ENCODE measurements at regions not wholly inside any gene's neighbourhood (a gene's known extent, or its start where the extent isn't known, plus 50 kb on each side); places are given as distances from the start of the nearest gene placed in this dataset.
"Not testable (repeated sequence)": the region's sequence is repeated elsewhere in the genome, so short reads cannot be mapped to it uniquely, and the experiment has no call there.

GRCh38 chr12:86484473-86484872 is 228.3 kb upstream of the MGAT4C start:
- Mint-ChIP-seq H3K4me1 (ENCODE audit: low read depth) (no peaks in the 10 kb centered on the region), H3K36me3 (ENCODE audit: low read depth) (no peaks in the 10 kb centered on the region), H3K27me3 (no peaks in the 10 kb centered on the region), H3K4me3 (no peak overlapping the region), H3K9me3 (peaks cover 10% of the 10 kb centered on the region), H3K27ac (no peak overlapping the region)

- Mint-ChIP-seq H3K36me3 (ENCODE audit: low read depth) (no peaks in the 10 kb centered on the region), H3K27me3 (no peaks in the 10 kb centered on the region), H3K4me3 (no peak overlapping the region), H3K9me3 (peaks cover 19% of the 10 kb centered on the region), H3K4me1 (ENCODE audit: low read depth) (no peaks in the 10 kb centered on the region), H3K27ac (no peak overlapping the region)
Observed at GRCh38 chr12:86473231-86473630, 217.0 kb upstream of the MGAT4C start.

DNA sequence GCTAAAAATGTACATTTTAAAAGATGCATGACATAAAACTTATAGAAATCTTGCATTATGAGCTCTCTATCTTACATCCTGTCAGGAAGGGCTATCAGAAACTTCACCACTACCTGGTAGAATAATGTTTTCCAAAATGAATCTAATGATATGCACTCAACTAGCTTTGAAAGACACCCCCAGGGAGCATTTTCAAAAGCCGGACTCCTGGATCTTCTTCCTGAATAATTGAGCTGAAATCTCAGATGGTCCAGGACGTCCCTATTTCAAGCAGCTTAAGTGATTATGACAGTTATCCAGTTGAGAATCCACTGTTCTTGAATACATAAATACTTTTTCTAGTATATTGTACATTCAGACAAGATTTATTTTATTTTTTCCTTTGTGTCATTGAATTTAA is 200.6 kb upstream of the MGAT4C start:
- H3K9me3 Mint-ChIP-seq, result peaks cover 4% of the 10 kb centered on the region
- H3K4me1 Mint-ChIP-seq (ENCODE audit: low read depth), result no peaks in the 10 kb centered on the region
- H3K27ac Mint-ChIP-seq, result no peak overlapping the region
- no peaks in the 10 kb centered on the region for H3K27me3 Mint-ChIP-seq
- H3K4me3 Mint-ChIP-seq, result no peak overlapping the region
- H3K36me3 Mint-ChIP-seq (ENCODE audit: low read depth), result no peaks in the 10 kb centered on the region

- no peak overlapping the region for H3K27ac Mint-ChIP-seq
- H3K27me3 Mint-ChIP-seq, result no peaks in the 10 kb centered on the region
- peaks cover 4% of the 10 kb centered on the region for H3K9me3 Mint-ChIP-seq
- H3K36me3 Mint-ChIP-seq (ENCODE audit: low read depth), result no peaks in the 10 kb centered on the region
- no peaks in the 10 kb centered on the region for H3K4me1 Mint-ChIP-seq (ENCODE audit: low read depth)
- H3K4me3 Mint-ChIP-seq, result no peak overlapping the region
Observed at GRCh38 chr12:86456241-86456640, 200.1 kb upstream of the MGAT4C start.

GRCh38 chr12:86445356-86445755 is 189.2 kb upstream of the MGAT4C start:
- H3K9me3 Mint-ChIP-seq, result no peaks in the 10 kb centered on the region
- no peak overlapping the region for H3K4me3 Mint-ChIP-seq
- no peaks in the 10 kb centered on the region for H3K27me3 Mint-ChIP-seq
- no peaks in the 10 kb centered on the region for H3K36me3 Mint-ChIP-seq (ENCODE audit: low read depth)
- no peak overlapping the region for H3K27ac Mint-ChIP-seq
- H3K4me1 Mint-ChIP-seq (ENCODE audit: low read depth), result no peaks in the 10 kb centered on the region

- H3K27me3 Mint-ChIP-seq, result no peaks in the 10 kb centered on the region
- H3K4me3 Mint-ChIP-seq, result no peak overlapping the region
- no peaks in the 10 kb centered on the region for H3K4me1 Mint-ChIP-seq (ENCODE audit: low read depth)
- H3K9me3 Mint-ChIP-seq, result peaks cover 21% of the 10 kb centered on the region
- H3K36me3 Mint-ChIP-seq (ENCODE audit: low read depth), result no peaks in the 10 kb centered on the region
- H3K27ac Mint-ChIP-seq, result no peak overlapping the region
Observed at GRCh38 chr12:86435053-86435452, 178.9 kb upstream of the MGAT4C start.

GRCh38 chr12:86429824-86430223 is 173.6 kb upstream of the MGAT4C start:
- Mint-ChIP-seq H3K9me3 (peaks cover 19% of the 10 kb centered on the region), H3K4me3 (no peak overlapping the region), H3K27me3 (no peaks in the 10 kb centered on the region), H3K4me1 (ENCODE audit: low read depth) (no peaks in the 10 kb centered on the region), H3K36me3 (ENCODE audit: low read depth) (no peaks in the 10 kb centered on the region), H3K27ac (no peak overlapping the region)

GRCh38 chr12:86421333-86421732 is 165.1 kb upstream of the MGAT4C start:
- Mint-ChIP-seq H3K9me3 (no peaks in the 10 kb centered on the region), H3K4me3 (no peak overlapping the region), H3K4me1 (ENCODE audit: low read depth) (no peaks in the 10 kb centered on the region), H3K27me3 (no peaks in the 10 kb centered on the region), H3K36me3 (ENCODE audit: low read depth) (no peaks in the 10 kb centered on the region), H3K27ac (no peak overlapping the region)

DNA sequence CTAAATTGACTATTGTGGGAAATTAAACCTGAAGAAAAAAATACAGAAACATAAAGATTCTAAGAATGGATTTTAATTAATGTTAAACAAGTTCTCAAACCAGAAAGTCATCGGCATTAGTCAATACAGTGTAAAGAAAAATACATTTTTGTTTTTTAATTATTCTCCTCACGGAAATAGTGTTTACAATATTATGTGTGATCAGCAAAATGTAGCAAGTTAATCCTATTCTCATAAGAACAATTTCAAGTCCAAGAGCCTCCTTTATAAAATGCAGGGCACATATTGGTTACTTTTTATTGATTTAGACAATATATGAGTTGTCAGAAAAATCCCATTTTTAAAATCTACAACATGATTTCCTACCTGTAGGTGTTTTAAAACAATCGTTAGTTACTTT is 158.0 kb upstream of the MGAT4C start:
- Mint-ChIP-seq H3K36me3 (ENCODE audit: low read depth) (no peaks in the 10 kb centered on the region), H3K27ac (no peak overlapping the region), H3K4me1 (ENCODE audit: low read depth) (no peaks in the 10 kb centered on the region), H3K9me3 (peaks cover 25% of the 10 kb centered on the region), H3K4me3 (no peak overlapping the region), H3K27me3 (no peaks in the 10 kb centered on the region)

GRCh38 chr12:86411710-86412109 is 155.5 kb upstream of the MGAT4C start:
- Mint-ChIP-seq H3K4me3 (no peak overlapping the region), H3K27me3 (no peaks in the 10 kb centered on the region)

DNA sequence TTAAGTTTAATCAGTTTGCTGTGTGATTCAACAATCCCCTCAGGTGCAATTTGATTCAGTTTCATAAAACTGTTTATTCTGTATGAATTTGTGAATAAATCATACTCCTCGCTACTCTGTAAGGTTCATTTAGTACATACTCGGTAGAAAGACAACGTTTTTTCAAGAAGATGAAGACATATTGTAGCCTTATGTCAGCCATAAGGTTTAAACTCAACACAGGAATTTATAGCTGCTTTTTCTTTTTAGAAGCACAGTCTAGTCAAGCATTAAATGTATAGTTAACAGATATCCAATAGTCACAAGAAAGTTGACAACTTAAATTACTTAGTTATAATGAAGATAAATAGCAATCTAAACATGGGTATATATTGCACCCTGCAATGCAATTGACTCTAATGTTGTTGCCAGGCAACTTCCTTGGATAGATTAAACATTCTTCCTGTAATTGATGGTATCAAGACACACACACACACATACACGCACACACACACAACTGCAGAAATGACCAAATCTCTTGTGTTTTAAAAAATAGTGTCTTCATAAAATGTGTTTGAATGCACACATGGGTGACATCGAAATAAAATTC is 151.5 kb upstream of the MGAT4C start:
- no peaks in the 10 kb centered on the region for H3K36me3 Mint-ChIP-seq (ENCODE audit: low read depth)
- H3K4me3 Mint-ChIP-seq, result no peak overlapping the region
- H3K9me3 Mint-ChIP-seq, result peaks cover 26% of the 10 kb centered on the region
- no peaks in the 10 kb centered on the region for H3K4me1 Mint-ChIP-seq (ENCODE audit: low read depth)
- no peak overlapping the region for H3K27ac Mint-ChIP-seq
- no peaks in the 10 kb centered on the region for H3K27me3 Mint-ChIP-seq

More at GRCh38 chr12:86411710-86412109, 155.5 kb upstream of the MGAT4C start:
- Mint-ChIP-seq H3K36me3 (ENCODE audit: low read depth) (no peaks in the 10 kb centered on the region), H3K9me3 (peaks cover 25% of the 10 kb centered on the region), H3K4me1 (ENCODE audit: low read depth) (no peaks in the 10 kb centered on the region), H3K27ac (no peak overlapping the region)

DNA sequence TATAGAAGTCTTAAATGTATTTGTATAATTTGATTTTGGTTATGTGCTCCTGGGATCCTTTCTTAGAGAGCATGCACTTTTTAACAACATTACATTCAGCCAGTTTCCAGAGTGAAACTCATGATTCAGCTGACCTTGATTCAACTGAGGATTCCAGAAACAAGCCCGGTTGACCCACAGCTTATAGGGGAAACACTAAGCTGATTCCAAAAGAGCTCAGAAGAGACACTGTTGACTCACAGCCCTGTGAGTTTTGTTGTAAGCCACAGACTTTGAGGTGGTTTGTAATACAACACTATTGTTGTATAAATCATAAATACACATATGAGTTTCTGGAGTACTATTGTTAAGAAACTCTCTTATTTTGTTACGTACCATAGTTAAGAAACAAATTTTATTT is 133.8 kb upstream of the MGAT4C start:
- no peaks in the 10 kb centered on the region for H3K4me1 Mint-ChIP-seq (ENCODE audit: low read depth)
- H3K27me3 Mint-ChIP-seq, result no peaks in the 10 kb centered on the region
- H3K36me3 Mint-ChIP-seq (ENCODE audit: low read depth), result no peaks in the 10 kb centered on the region
- peaks cover 8% of the 10 kb centered on the region for H3K9me3 Mint-ChIP-seq
- no peak overlapping the region for H3K4me3 Mint-ChIP-seq
- H3K27ac Mint-ChIP-seq, result no peak overlapping the region

DNA sequence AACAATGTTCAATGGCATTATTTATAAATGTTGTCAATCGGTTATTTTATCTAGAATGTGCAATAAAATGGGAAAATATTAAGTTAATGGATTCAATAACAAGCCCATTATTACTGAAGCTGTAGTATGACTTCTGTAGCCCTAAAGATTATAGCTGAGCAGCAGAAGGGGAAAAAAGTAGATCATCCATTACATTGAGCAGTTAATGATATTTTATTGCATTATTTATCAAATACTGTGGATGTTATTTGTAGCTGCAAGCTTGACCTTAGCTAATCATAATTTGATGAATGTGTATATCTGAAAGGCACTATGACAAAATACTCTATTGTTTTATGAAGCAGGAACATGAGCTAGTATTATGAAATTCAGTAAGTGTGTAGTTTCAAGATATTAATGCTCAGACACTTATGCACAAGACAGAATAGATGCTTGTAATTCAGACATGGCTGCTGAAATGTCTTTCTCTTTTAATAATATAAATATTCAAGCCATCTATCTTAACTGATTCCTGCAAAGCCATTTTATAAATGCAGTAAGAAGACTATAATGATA is 131.5 kb upstream of the MGAT4C start:
- Mint-ChIP-seq H3K4me3 (no peak overlapping the region), H3K27me3 (no peaks in the 10 kb centered on the region), H3K9me3 (peaks cover 16% of the 10 kb centered on the region), H3K36me3 (ENCODE audit: low read depth) (no peaks in the 10 kb centered on the region), H3K27ac (no peak overlapping the region), H3K4me1 (ENCODE audit: low read depth) (no peaks in the 10 kb centered on the region)

DNA sequence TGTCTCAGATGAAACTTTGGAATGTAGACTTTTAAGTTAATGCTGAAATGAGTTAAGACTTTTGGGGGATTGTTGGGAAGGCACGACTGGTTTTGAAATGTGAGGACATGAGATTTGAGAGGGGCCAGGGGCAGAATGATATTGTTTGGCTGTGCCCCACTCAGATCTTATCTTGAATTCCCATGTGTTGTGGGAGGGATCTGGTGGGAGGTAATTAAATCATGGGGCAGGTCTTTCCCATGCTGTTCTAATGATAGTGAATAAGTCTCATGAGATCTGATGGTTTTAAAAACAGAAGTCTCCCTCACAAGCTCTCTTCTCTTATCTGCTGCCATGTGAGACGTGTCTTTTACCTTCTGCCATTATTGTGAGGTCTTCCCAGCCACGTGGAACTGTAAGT is 127.6 kb upstream of the MGAT4C start:
- not testable (repeated sequence) for H3K27me3 Mint-ChIP-seq; H3K36me3 Mint-ChIP-seq (ENCODE audit: low read depth); H3K4me3 Mint-ChIP-seq; H3K27ac Mint-ChIP-seq; H3K4me1 Mint-ChIP-seq (ENCODE audit: low read depth)
- peaks cover 20% of the 10 kb centered on the region for H3K9me3 Mint-ChIP-seq

DNA sequence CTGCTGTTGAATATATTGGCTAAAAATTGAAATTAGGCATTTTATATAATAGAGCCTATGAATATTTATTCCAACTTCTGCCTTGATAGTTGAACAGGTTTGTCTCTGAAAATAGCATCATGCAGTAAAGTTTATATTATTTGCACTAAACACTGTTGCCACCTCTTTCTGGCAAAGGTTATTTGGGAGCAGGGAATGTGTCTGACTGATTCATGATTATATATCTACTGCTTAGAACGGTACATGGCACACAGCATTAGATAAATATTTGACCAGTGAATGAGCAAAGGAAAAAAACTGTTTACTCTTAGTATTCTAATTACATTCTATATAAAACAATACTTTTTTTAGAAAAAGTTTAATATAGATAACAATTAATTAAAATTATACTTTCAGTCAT is 123.1 kb upstream of the MGAT4C start:
- H3K9me3 Mint-ChIP-seq, result peaks cover 16% of the 10 kb centered on the region
- H3K27me3 Mint-ChIP-seq, result no peaks in the 10 kb centered on the region
- no peaks in the 10 kb centered on the region for H3K4me1 Mint-ChIP-seq (ENCODE audit: low read depth)
- no peak overlapping the region for H3K27ac Mint-ChIP-seq
- no peak overlapping the region for H3K4me3 Mint-ChIP-seq
- H3K36me3 Mint-ChIP-seq (ENCODE audit: low read depth), result no peaks in the 10 kb centered on the region

DNA sequence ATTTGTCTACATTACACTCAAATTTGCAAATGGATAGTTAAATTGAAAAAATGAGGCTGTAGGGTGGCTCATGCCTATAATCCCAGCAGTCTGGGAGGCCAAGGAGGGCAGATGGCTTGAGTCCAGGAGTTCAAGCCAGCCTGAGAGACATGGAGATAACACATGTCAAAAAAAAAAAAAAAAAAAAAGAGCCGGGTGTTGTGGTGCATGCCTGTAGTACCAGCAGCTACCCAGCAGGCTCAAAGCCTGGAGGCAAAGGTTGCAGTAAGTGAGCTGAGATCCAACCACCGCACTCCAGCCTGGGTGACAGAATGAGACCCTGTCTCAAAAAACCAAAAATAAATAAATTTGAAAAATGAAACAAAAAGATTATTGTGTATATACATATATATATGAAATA is 119.9 kb upstream of the MGAT4C start:
- H3K4me3 Mint-ChIP-seq, result no peak overlapping the region
- H3K9me3 Mint-ChIP-seq, result peaks cover 3% of the 10 kb centered on the region
- H3K4me1 Mint-ChIP-seq (ENCODE audit: low read depth), result no peaks in the 10 kb centered on the region
- no peak overlapping the region for H3K27ac Mint-ChIP-seq
- no peaks in the 10 kb centered on the region for H3K27me3 Mint-ChIP-seq
- H3K36me3 Mint-ChIP-seq (ENCODE audit: low read depth), result no peaks in the 10 kb centered on the region
